Right atrium auricular region (tissue), 2 donors: ENCODE measurements at regions not wholly inside any gene's neighbourhood (a gene's known extent, or its start where the extent isn't known, plus 50 kb on each side); places are given as distances from the start of the nearest gene placed in this dataset.
"Not testable (repeated sequence)": the region's sequence is repeated elsewhere in the genome, so short reads cannot be mapped to it uniquely, and the experiment has no call there.

ENCODE experiments used
- DNase-seq: peaks from one replicate; pipeline ENCODE4 v3.0.0-alpha.2; 2019; ENCODE audit warnings: low spot score
- H3K27ac ChIP-seq, 2 donors: fragments of 200-600 bp; sonication (generic); 1 replicate in 1 of 2; 2 replicates in 1 of 2; pipeline ENCODE4 v1.5.1; 2016 to 2019
- H3K27me3 ChIP-seq, 2 donors: fragments of 200-600 bp; sonication (generic); one replicate each; pipeline versions ENCODE4 v1.5.1 to v1.6.0; 2017 to 2019
- H3K36me3 ChIP-seq: fragments of 200-600 bp; sonication (generic); one replicate; pipeline ENCODE4 v1.5.1; 2016
- H3K4me1 ChIP-seq, 2 donors: fragments of 200-600 bp; sonication (generic); one replicate each; pipeline versions ENCODE4 v1.5.1 to v1.6.0; 2017 to 2019
- H3K4me3 ChIP-seq, 2 donors: fragments of 200-600 bp; sonication (generic); 1 replicate in 1 of 2; 2 replicates in 1 of 2; pipeline ENCODE4 v1.5.1; 2017 to 2019; ENCODE audit warnings: mild to moderate bottlenecking in 1 of 2, moderate library complexity in 1 of 2
- H3K9me3 ChIP-seq, 2 donors: fragments of 200-600 bp; sonication (generic); one replicate each; pipeline ENCODE4 v1.5.1; 2019
- CTCF ChIP-seq, 2 donors: fragments of 200-600 bp; sonication (generic); IDR thresholded peaks; one replicate each; pipeline ENCODE4 v1.5.1; 2019; ENCODE audit warnings: antibody characterized with exemption in 2 of 2

DNA sequence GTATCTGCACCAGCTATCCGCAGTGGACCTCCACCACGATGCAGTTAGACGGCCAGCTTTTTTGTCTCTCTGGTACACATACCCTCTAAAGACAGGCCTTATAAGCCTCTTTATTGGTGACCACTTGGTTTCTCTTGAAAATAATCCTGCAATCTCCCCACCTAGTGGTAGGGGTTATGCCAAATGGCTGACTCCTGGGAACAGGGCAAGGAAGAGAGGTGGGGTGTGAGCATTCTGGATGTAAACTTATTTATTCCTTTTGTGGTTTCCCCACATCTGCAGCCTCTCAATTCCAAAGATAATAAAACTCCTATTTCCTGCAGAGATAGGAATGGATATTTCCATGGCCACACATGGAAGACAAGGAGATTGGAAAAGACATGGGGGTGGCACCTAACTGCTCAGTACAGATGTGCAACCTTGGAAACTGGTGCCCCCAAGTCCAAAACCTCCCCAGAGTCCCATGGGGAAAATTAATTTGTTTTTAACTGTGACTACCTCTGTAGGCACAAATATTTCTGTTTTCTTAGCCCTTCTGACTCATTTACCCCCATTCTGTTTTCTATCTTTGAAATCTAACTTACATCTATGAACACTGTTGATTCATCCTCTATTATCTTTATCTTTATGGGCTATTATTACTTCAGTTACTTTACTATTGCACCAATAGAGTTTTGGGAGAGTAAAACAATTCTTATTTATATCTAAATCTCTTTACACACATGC is 112.7 kb upstream of the TSHZ3 start:
- Histone ChIP-seq H3K4me1 (no peaks in the 10 kb centered on the region), H3K4me3 (no peak overlapping the region), H3K9me3 (no peaks in the 10 kb centered on the region), H3K27me3 (no peaks in the 10 kb centered on the region), H3K27ac (no peak overlapping the region), H3K36me3 (no peaks in the 10 kb centered on the region)
- no peak for TF ChIP-seq CTCF (IDR thresholded peaks at IDR 0.05)
- no peak for DNase-seq

DNA sequence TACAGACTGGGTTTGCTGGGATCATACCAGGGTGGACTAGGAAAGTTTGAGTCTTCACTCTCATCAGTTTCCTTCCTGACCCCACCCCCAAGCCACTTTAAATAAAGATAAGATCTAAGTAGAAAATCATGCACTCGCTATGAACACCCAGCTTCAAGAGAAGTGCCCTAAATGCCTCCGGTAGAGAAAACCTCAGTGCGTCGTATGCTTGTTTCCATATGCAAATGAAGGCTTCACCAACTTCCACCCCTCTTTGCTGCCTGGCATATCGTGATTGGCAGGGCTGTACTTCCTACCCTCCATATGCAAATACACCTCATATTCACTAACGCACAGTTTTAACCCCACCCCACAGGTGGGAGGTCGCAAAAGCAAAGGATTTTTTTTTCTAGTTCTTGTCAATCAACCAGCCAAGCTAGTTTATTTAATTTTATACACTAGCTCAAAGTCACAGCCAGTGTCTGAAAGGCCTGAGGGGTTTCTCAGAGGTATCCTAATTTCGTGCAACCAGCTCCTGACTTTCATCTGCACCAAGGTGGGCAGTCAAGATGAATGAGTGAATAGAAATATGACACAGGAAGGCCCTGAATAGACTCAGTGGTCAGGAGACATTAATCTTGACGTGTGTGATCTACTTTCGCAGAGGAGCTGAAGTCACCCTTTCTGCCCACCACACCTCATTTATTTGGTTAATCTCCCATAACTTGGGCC is 121.1 kb upstream of the TSHZ3 start:
- no peak overlapping the region for H3K4me3 ChIP-seq
- H3K4me1 ChIP-seq = no peaks in the 10 kb centered on the region
- no peak overlapping the region for H3K27ac ChIP-seq
- H3K27me3 ChIP-seq = no peaks in the 10 kb centered on the region
- no peaks in the 10 kb centered on the region for H3K36me3 ChIP-seq
- no peak for TF ChIP-seq CTCF (IDR thresholded peaks at IDR 0.05)
- H3K9me3 ChIP-seq = no peaks in the 10 kb centered on the region
- no peak for DNase-seq

- DNase-seq = no peak
- H3K36me3 ChIP-seq = no peaks in the 10 kb centered on the region
- H3K4me1 ChIP-seq = no peaks in the 10 kb centered on the region
- no peak for TF ChIP-seq CTCF (IDR thresholded peaks at IDR 0.05)
- H3K27ac ChIP-seq = no peak overlapping the region
- H3K27me3 ChIP-seq = no peaks in the 10 kb centered on the region
- no peaks in the 10 kb centered on the region for H3K9me3 ChIP-seq
- H3K4me3 ChIP-seq = no peak overlapping the region
Observed at GRCh38 chr19:31470952-31471351, 121.7 kb upstream of the TSHZ3 start.

- TF ChIP-seq CTCF (IDR thresholded peaks at IDR 0.05) = no peak
- Histone ChIP-seq H3K4me3 (no peak overlapping the region), H3K9me3 (no peaks in the 10 kb centered on the region), H3K27me3 (no peaks in the 10 kb centered on the region), H3K4me1 (no peaks in the 10 kb centered on the region), H3K36me3 (no peaks in the 10 kb centered on the region), H3K27ac (no peak overlapping the region)
- DNase-seq = no peak
Observed at GRCh38 chr19:31478241-31478640, 129.0 kb upstream of the TSHZ3 start.

- no peak for DNase-seq
- no peak overlapping the region for H3K27ac ChIP-seq
- no peak for TF ChIP-seq CTCF (IDR thresholded peaks at IDR 0.05)
- no peak overlapping the region for H3K4me3 ChIP-seq
- no peaks in the 10 kb centered on the region for H3K9me3 ChIP-seq
- no peaks in the 10 kb centered on the region for H3K4me1 ChIP-seq
- H3K27me3 ChIP-seq = no peaks in the 10 kb centered on the region
- H3K36me3 ChIP-seq = no peaks in the 10 kb centered on the region
Observed at GRCh38 chr19:31483226-31483857, 134.1 kb upstream of the TSHZ3 start.

GRCh38 chr19:31484858-31485410 is 135.7 kb upstream of the TSHZ3 start:
- not testable (repeated sequence) for DNase-seq, H3K4me3 ChIP-seq

More at GRCh38 chr19:31484858-31485410, 135.7 kb upstream of the TSHZ3 start:
- not testable (repeated sequence) for H3K36me3 ChIP-seq, H3K9me3 ChIP-seq, H3K27ac ChIP-seq, H3K4me1 ChIP-seq, H3K27me3 ChIP-seq
